ENCODE measurements at regions not wholly inside any gene's neighbourhood (a gene's known extent, or its start where the extent isn't known, plus 50 kb on each side); places are given as distances from the start of the nearest gene placed in this dataset.

DNA sequence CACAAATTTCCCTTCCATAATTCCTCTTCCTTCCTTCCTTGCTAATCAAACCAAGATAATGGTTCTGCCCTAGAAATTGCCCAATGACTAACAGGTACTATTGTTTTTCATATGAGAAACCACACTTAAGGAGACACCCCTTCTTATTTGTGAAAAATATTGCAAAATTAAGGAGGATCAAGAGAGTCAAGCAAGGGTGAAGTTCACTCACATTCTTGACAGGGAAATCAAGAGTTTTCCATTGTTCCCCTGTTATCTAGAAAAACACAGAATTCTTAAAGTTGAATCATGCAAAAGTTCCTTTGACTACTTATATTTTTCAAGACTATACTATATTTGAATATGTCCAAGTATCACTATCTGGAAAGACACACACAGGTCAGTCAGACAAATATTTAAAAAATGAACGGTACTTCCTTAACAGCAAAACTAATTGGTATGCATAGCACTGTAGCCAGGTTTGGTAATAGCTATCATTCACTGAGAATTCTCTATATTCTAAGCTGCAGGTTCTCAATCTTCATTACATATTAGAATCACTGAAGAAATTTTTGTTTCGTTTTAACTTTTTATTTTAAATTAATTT, 897.2 kb downstream of the DIAPH3 start:
- TF ChIP-seq ZNF274 (IDR thresholded peaks at IDR 0.05; ENCODE audit: low read depth, low read length) (no peak), YY1 (IDR thresholded peaks at IDR 0.05; ENCODE audit: insufficient read depth, insufficient read length) (no peak), SUZ12 (IDR thresholded peaks at IDR 0.05; ENCODE audit: extremely low read depth, insufficient read depth, insufficient read length) (no peak)

Measured in NT2/D1 (cell line).